GM12891 (cell line): ENCODE measurements at regions not wholly inside any gene's neighbourhood (a gene's known extent, or its start where the extent isn't known, plus 50 kb on each side); places are given as distances from the start of the nearest gene placed in this dataset.

Experiments used
- POLR2A ChIP-seq: IDR thresholded peaks from 2 replicates; pipeline ENCODE4 v1.6.1; 2011; ENCODE audit warnings: low read depth, low read length, control low read depth
- POLR2AphosphoS5 ChIP-seq: IDR thresholded peaks from 2 replicates; pipeline ENCODE4 v1.6.1; 2011; ENCODE audit warnings: low read depth, low read length, control low read depth

GRCh38 chr12:114888928-114889584, 205.1 kb upstream of the TBX3 start:
- TF ChIP-seq POLR2A: no peak
- TF ChIP-seq POLR2AphosphoS5: no peak
